ENCODE measurements at regions not wholly inside any gene's neighbourhood (a gene's known extent, or its start where the extent isn't known, plus 50 kb on each side); places are given as distances from the start of the nearest gene placed in this dataset.

- TF ChIP-seq CTCF (IDR thresholded peaks at IDR 0.05 in 2 of 3, conservative IDR thresholded peaks at IDR 0.05 in 1 of 3; ENCODE audit: control insufficient read depth in 2 of 3, extremely low read depth in 1 of 3, insufficient read depth in 1 of 3, low read depth in 3 of 3, low read length in 3 of 3) (no peak), HDGF (IDR thresholded peaks at IDR 0.05) (no peak), MLLT1 (IDR thresholded peaks at IDR 0.05) (no peak), POLR2A (IDR thresholded peaks at IDR 0.05; ENCODE audit: low read depth, low read length) (no peak), SMAD1 (IDR thresholded peaks at IDR 0.05; ENCODE audit: low read depth, partially characterized antibody) (no peak), NFYB (IDR thresholded peaks at IDR 0.05; ENCODE audit: insufficient read depth, low read depth, low read length) (no peak)
Observed at GRCh38 chr18:28766721-28767120, 589.8 kb upstream of the CDH2 start (continued).

- no peaks in the 10 kb centered on the region for H3K36me3 ChIP-seq (ENCODE audit: control insufficient read depth in 2 of 2, insufficient read depth in 2 of 2, low read length in 1 of 2)
- H3K4me2 ChIP-seq (ENCODE audit: control insufficient read depth, insufficient read depth) = no peak overlapping the region
- no peak overlapping the region for H3K4me3 ChIP-seq
- RAD21 ChIA-PET (ENCODE audit: unreplicated experiment) = no interaction called here
- BruUV-seq (replicated peaks) = no TSS peak
- ATAC-seq (no peak), DNase-seq (ENCODE audit: low read depth, low spot score) (no peak), FAIRE-seq (no peak)
- H2AFZ ChIP-seq (ENCODE audit: control insufficient read depth, low read depth, low read length) = no peak overlapping the region
- no peaks in the 10 kb centered on the region for H3K4me1 ChIP-seq (ENCODE audit: control insufficient read depth, insufficient read depth, low read length)
- intact Hi-C loops (cut with micrococcal nuclease; ENCODE audit: unreplicated experiment) (no loop called here), in situ Hi-C loops (cut with MboI) (no loop called here)
- H3K27me3 ChIP-seq (replicated peaks in 1 of 2; ENCODE audit: control insufficient read depth in 2 of 2, insufficient read depth in 2 of 2, low read length in 1 of 2) = no peaks in the 10 kb centered on the region
- TF ChIP-seq NR2C1 (IDR thresholded peaks at IDR 0.05) (no peak), SIN3A (IDR thresholded peaks at IDR 0.05; ENCODE audit: low read depth, low read length) (no peak), MXI1 (IDR thresholded peaks at IDR 0.05; ENCODE audit: low read depth, low read length) (no peak), EZH2 (IDR thresholded peaks at IDR 0.05; ENCODE audit: borderline replicate concordance, control insufficient read depth, low read depth, low read length) (no peak), ZZZ3 (IDR thresholded peaks at IDR 0.05; ENCODE audit: control insufficient read depth, insufficient read length, low read depth) (no peak), STAT3 (IDR thresholded peaks at IDR 0.05; ENCODE audit: low read depth, low read length) (no peak), BACH1 (IDR thresholded peaks at IDR 0.05; ENCODE audit: borderline replicate concordance) (no peak)
- no peaks in the 10 kb centered on the region for H4K20me1 ChIP-seq (ENCODE audit: control insufficient read depth, insufficient read depth)
- WGBS (ENCODE audit: insufficient coverage, insufficient replicate concordance, low lambda C conversion rate, missing lambda C conversion rate) = 65% methylated on average over 2 of the region's 2 CpGs
- POLR2A ChIA-PET = no interaction called here
- no peaks in the 10 kb centered on the region for H3K79me2 ChIP-seq (ENCODE audit: control insufficient read depth, insufficient read depth, low read length)
- CTCF ChIA-PET = no interaction called here
- SMC1A ChIA-PET (ENCODE audit: uncharacterized antibody, unreplicated experiment) = no interaction called here
- no peak overlapping the region for H3K9ac ChIP-seq (ENCODE audit: control insufficient read depth, insufficient read depth, low read length)
- no peak overlapping the region for H3K27ac ChIP-seq (ENCODE audit: control insufficient read depth, insufficient read depth)
- H3K9me3 ChIP-seq (replicated peaks; ENCODE audit: control insufficient read depth, insufficient read depth, low read length) = no peaks in the 10 kb centered on the region
Observed at GRCh38 chr18:28766027-28766426, 589.1 kb upstream of the CDH2 start.
